GM21723 (cell line): ENCODE measurements at regions not wholly inside any gene's neighbourhood (a gene's known extent, or its start where the extent isn't known, plus 50 kb on each side); places are given as distances from the start of the nearest gene placed in this dataset.
"Not testable (repeated sequence)": the region's sequence is repeated elsewhere in the genome, so short reads cannot be mapped to it uniquely, and the experiment has no call there.

Experiments
- ATAC-seq: cut with Tn5 transposase; IDR thresholded peaks from one replicate; pipeline ENCODE4 v1.9.1; 2021; ENCODE audit warnings: mild to moderate bottlenecking, moderate library complexity; ENCODE audit not compliant: unreplicated experiment

DNA sequence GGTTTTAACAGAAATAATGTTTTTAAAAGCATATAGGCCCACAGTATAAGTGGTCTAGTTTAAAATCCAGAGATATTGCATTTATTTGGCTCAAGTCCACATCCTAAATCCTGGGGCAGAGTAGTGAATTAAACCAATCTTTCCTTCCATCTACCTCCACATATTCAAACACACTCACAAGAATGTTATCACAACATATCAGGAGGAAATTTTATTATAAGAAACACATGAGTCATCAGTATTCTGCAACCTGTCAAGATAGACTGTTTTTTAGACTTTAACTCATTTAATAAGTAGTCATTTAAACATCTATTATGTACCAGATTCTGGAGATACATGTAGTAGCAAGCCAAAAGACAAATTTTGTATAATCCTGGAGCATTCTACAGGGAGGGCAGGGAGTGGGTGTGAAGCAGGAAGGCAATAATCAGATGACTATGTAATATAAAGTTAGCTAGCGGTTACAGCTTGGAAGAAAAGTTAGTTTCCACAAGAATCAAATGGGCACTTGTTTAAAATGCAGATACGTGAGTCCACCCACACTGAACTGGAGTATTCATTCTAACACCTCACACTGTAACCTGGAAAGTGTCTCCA is 187.3 kb upstream of the PIK3R1 start:
- no peak for ATAC-seq

DNA sequence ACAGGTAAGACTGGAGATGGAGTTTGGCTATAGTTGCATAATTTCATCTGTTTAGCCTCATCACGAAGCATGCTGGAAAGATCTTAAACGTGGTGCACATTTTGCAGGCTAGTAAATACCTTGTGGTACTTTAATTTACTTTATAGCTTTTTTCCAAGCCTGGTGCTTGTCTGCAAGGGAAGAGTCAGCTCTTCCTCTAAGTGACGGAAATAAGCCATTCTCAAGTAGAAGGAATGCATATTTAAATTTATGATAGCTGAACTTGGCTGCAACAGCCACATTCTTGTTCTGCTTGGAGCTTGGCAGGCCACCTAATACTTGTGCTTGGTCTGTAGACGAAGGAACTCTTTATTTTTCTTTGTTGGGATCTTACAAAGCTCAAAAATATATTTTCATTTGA is 188.0 kb upstream of the PIK3R1 start:
- ATAC-seq, result no peak

DNA sequence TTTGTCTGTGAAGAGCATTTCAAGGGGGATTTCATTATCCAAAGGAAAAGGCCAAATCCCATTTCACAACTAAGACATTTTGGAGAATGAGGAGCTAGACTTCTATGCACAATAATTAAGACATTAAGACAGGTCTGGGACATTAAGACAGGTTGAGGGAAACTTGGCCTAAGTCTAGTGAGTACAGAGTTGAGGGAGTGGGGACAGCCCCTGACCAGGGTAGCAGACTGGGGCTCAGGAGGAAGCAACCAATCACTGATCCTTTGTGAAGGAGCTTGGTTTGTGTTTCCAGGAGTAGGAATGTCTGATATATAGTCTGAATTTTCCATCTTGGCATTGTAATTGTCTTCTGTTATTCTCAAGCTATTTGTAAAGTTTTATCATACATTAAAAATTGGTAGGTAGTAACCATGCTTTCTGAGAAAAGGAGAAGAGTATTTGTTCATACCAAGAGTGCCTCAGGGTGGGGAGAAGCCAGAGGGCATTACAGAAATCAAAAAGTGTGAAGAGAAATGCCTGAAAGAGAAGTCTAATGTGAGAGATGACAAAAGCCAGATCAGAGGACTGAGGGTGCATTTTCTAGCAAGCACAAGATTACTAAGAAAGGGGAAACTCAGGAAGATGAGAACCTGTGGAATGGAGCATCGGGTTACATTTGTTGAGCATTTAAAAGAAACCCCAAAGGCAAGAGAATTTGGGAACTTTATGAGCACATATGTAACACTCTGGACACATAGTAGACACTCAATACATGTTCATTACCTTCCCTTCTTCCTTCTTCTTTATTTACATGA is 189.3 kb upstream of the PIK3R1 start:
- no peak for ATAC-seq

DNA sequence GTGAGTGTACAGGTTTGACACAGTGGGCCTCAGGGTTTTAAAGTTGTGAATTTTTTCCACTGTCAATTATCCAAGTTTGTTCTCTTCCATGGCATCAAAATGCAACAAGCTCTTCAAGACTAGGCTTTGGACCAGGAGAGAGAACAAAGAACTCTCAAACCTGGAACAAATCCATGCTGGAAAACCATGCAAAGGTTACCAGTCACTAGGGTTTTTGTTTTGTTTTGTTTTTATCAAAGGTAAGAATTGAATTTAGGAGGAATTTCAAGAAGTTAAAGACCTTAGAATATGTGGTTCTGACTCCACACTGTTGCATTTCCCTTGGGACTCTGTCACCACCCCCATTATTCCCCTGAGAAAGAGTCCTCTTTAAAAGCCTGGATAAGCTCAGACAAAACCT is 191.1 kb upstream of the PIK3R1 start:
- no peak for ATAC-seq

DNA sequence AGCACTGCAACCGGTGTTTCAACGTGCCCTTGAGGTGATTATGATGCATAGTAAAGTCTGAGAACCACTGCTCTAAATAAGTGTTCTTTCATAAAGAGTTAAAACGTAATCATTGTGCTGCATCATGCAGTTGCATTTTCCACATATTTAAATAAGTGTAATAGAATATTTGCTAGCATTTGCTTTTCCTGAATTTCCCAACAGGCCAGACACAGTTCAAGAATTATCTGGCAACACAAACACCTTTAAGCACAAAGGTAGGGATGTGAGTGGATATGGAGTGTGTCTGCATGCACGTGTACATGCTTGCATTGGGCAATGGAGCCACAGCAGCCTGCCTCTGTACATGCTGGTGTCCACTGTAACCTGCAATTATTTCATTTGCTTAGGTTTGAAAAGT is 193.6 kb upstream of the PIK3R1 start:
- no peak for ATAC-seq

DNA sequence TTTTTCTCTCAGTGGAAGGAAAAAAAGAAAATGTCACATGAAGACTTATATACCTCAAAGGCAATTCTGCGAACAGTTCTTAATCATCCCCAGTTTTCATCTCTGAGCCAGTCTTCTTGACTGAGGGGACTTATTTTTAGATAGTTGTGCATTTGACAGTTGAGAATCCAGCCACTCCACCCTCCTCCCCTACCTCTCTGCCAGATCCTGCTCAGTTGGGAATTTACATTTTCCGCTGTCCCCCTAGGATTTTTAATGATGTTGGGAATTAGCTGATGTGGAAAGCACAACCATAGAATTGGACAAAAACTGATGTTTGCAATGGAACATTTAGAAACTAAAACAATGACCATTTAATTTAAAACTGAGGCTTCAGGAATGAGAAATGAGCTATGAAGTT is 194.3 kb upstream of the PIK3R1 start:
- no peak for ATAC-seq

DNA sequence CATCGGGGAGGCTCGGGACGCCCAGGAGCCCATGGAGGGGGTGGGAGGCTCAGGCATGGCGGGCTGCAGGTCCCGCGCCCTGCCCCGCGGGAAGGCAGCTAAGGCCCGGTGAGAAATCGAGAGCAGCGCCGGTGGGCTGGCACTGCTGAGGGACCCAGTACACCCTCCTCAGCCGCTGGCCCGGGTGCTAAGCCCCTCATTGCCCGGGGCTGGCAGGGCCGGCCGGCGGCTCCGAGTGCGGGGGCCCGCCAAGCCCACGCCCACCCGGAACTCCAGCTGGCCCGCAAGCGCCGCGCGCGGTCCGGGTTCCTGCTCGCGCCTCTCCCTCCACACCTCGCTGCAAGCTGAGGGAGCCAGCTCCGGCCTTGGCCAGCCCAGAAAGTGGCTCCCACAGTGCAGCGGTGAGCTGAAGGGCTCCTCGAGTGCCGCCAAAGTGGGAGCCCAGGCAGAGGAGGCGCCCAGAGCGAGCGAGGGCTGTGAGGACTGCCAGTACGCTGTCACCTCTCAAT is 195.0 kb upstream of the PIK3R1 start:
- not testable (repeated sequence) for ATAC-seq

DNA sequence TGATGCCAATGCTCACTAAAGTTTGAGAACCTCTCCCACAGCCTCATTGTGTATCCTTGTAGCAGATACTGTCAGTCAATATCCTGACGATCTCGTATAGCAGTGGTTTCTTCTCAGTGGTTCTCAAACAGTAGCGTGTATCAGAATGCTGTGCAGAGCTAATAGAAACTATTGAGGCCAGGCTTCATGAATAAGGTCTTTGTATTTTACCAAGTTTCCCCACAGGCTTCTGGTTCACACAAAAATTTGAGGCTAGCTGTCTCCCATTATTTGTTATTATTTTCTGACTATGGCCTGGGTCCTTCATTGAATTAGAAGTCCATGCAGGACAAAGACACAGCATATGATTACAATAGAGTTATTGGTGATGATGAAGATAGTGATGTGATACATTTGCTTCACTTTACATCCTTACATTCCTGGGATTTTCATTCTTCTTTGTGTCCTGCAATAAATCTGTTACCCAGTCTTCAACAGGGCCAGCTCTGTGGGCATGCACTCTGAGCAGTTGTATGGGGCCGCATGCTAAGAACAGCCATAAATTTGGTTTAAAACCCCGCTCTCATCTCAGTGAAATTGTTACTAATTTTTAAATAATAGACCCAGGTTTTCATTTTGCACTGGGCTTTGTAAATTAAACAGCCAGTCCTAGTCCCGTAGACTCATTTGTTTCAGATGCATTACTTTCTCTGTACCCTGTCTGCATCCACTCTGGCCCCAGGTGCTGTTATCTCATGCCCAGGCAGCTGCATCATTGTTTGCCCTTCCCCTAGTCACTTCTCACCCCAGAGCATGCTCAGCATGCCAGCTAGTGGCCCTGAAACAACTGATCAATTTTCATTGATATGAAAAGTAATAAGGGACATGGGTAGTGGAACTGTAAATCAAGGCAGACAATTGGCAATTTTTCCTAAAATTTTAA is 199.9 kb upstream of the PIK3R1 start:
- no peak for ATAC-seq

DNA sequence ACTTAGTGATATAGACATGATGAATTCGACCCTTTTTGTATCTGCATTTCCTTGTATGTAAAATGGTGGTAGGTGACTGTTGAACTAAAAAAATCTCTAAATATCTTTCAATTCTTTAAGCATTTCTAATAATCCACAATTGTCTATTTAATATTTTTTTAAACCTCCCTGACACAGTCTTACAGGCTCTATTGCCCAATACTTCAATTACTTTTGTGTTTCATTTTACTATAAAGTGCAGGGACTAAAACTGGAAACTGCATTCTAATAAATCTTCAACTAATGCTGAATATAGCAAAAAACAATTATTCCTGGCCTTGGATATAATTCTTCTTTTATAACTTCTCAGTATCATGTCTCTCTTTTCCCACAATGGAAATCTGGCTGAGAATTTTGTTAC is 202.7 kb upstream of the PIK3R1 start:
- ATAC-seq, result no peak

DNA sequence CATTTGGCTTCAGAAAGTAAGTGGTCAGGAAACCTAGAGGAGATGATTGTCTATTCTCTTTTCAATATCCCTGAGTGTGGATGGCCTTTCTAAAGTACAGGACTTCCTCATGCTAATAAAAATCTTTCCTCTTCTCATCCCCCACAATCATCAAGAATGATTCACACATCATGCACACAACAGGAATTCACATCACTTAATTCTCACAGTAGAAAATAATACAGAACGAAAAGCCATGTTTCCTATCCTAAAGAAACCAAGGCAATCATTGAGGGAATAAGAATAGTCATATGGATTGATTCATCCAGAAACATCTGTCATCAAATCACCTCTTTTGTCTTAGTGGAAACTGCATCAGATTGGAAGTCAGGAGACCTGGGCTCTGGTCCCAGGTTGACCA is 203.1 kb upstream of the PIK3R1 start:
- ATAC-seq, result no peak

DNA sequence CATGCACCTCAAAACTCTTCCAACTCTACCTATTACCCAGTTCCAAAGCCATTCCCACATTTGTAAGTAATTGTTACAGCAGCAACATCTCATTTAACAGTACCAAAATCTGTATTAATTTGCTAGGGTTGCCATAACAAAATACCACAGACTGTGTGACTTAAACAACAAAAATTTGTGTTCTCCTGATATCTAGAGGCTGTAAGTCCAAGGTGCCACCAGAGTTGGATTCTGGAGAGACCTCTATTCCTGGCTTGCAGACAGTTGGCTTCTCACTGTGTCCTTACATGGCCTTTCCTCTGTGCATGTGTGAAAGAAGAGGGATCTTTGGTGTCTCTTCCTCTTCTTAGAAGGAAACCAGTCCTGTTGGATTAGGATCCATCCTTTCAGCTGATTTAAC is 203.8 kb upstream of the PIK3R1 start:
- no peak for ATAC-seq

DNA sequence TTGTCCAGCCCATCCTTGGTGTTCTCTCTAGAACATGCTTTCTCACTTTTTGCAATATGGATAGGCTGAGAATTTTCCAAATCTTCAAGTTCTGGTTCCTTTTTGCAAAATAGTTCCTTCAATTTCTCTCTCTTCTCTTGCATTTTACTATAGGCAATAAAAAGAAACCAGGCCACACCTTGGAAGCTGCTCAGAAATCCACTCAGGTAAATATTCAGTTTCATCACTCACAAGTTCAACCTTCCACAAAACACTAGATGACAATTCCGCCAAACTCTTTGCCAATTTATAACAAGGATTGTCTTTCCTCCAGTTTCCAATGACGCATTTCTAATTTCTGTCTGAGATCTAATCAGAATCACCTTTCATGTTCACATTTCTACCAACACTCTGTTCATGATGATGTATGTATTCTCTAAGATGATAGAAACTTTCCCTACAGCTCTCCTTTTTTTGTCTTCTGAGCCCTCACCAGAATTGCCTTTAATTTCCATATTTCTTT is 204.2 kb upstream of the PIK3R1 start:
- no peak for ATAC-seq

DNA sequence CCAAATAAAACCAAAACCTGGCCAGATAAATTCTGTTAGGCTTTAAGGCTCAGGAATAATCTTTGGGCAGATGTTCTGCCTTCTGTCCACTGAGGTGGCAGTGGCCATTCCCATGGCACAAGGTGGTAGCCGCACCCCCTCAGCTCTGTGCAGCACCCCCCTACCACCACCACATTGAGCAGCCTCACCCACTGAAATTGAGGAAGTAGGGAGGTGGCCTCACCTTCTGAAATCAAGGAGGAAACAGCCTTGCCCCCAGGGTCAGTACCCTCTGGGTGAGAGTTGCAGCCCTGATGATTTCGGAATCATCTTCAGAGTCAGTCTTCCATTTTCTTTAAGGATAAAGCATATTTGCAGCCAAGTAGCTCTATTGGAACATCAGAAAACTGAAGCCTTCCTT is 204.8 kb upstream of the PIK3R1 start:
- ATAC-seq, result no peak

DNA sequence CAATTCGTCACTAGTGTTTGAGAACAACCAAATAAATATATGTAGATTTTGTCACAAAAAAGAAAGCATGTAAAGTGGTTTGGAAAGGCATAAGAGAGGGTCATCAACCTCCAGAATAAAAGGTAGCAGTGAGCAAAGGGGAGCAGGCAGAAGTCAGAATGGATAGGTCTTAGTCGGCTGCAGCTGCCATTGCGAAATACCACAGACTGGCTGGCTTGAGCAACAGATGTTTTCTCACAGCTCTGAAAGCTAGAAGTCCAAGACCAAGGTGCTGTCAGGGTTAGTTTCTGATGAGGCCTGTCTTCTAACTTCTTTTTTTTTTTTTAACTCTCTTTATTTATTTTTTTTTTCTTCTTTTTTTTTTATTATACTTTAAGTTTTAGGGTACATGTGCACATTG is 208.1 kb upstream of the PIK3R1 start:
- no peak for ATAC-seq

DNA sequence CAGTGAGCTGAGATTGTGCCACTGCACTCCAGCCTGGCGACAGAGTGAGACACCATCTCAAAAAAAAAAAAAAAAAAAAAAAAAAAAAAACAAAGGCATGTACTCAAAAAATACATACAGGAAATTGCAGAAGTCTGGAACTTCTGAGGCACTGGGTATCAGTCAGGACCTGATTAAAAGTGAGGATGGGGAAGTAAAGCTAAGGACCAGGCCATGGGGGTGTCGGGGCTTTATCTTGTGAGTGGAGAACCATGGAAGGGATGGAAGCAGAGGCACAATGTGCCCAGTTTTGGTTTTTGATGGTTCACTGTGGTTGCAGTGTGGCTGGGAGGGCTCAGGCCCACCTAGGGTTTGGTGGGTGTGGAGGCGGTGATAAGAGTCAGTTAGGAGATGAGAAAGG is 212.7 kb upstream of the PIK3R1 start:
- ATAC-seq, result no peak

DNA sequence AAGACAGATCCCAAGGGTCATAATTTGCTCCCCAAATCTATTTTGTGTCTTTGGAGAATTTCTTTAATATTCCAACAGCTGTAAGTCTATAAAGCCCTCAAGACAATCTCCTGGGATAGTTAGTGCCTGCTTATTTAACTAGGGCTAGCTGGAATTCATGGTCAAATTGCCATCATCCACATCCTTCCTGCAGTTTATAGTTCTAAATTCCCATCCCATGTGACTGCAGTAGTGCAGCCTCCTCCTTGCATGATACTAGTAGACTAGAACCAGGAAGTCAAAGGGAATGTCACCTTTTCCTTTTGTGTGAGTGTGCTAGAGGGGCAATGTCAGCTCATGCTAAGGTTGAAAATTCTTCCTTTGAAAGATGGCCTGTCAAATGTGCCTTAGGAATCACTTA is 214.8 kb upstream of the PIK3R1 start:
- no peak for ATAC-seq

DNA sequence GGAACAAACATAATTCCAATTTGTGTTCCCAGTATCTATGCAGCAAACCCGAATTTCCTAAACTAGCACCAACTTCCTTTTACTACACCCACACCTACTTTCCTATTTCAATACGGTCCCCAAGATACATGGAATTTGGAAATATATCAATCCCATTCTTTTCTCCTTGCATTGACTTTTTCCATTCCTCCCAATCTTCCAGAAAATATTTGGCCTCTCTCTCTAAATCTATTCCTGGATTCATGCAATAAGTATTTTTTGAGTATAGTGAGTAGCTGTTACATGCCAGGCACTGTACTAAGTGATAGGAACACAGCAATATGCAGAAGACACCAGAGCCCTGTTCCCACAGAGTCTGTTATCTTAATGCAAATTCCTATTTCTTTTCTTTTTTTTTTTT is 216.2 kb upstream of the PIK3R1 start:
- ATAC-seq, result no peak

DNA sequence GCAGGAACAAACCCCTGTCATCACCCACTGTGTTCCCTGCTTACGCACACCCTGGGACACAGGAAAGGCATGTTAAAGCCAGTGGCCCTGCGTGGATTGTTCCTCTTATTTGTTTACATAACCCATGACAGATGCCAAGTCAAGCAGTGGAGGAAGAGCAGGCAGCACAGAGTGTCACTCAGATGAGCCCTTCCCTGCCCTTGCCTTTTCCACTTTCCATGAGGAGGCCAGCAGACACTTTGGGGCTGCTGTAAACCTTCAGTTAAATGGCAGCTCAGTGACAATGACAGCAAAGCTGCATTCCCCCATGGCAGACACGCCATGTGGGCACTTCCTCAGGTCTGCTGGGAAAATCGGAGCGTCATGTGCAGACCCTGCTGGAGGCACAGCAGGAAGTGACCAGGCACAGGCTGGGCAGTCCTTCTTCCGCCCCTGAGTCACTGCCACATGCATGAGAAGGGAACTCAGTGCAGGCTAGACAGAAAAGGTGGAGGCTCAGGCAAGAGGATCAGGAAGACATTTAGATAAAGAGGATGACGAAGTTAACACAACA is 216.8 kb upstream of the PIK3R1 start:
- ATAC-seq, result no peak

DNA sequence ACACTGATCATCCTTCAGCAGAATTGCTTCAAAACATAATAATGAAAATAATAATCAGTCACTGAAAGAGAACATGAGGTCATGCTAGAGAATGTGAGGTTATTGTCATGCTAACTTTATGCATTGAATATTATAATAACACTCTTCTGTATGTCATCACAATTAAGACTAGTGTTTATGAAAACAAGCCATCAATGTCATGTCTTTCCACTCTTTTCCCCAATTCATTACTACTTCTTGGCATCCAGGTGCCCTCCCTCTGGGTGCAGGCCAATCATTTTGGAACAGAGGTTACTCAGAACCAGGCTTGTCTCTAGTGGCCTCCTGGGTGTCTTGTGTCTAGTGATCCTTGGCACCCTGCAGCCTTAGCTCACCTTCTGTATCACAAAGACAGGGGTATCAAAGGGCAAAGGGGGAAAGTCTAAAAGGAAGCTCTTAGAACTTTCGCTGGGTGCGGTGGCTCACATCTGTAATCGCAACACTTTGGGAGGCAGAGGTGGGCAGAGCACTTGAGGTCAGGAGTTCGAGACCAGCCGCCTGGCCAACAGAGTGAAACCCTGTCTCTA is 217.6 kb upstream of the PIK3R1 start:
- no peak for ATAC-seq

DNA sequence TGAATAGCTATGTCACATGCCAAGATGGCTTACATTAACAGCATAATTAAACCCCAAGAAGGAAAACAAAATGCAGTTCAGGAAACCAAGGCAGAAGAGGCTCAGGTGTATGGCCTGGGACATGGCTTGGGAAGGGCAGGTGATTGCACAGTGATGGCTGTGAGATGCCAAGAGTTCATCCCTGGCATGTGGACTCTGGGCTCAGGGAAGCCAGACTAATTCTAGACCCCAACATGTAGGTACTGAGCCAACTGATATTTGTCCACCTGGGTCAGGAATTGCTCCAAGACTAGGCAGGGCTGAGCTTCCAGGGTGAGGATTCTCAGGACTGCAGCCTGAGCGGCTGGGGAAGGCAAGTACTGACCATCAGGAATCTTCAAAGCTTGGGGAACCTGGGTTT is 218.4 kb upstream of the PIK3R1 start:
- no peak for ATAC-seq

DNA sequence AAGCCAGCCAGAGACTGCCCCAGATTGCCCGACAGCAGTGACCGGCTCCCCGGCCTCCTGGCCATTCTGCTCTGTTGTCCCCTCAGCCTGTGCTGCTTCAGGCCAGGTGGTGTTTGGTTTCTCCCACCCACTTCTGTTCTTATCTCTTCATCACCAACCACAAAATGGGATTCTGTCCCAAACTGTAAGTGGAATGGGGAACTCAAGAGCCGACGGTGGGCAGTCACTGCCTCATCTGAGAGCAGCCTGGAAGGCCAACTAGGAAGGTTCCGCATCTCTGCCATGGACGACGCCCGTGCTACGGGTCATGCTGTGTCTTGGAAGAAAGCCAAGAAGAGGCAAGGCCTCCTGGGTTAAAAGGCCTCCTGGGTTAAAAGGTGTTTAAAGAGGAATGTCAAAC is 219.0 kb upstream of the PIK3R1 start:
- ATAC-seq, result no peak
